ENCODE measurements at regions not wholly inside any gene's neighbourhood (a gene's known extent, or its start where the extent isn't known, plus 50 kb on each side); places are given as distances from the start of the nearest gene placed in this dataset.

DNA sequence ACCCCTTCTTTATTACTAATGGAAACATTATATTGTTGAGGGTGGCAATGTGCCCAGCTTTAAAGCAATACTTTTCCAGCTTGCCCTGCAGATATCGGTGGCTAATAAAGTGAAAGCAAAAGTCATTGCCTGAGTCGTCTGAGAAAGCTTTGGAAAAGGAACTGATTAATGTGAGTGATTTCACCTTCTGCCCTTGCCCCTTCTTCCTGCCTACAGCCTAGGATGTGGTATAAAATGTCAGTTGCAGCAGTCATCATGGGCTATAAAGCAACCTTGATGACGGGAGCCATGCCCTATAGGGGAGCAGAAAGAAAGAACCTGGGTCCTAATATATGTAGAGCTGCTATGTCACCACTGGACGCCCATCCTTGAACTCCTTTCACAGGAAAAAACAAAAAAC is 132.4 kb upstream of the USP9X start:
- TF ChIP-seq POLR2A (IDR thresholded peaks at IDR 0.05) (no peak), POLR2AphosphoS5 (IDR thresholded peaks at IDR 0.05) (no peak), EP300 (IDR thresholded peaks at IDR 0.05) (no peak)
- TF ChIP-seq, protein P1, sequence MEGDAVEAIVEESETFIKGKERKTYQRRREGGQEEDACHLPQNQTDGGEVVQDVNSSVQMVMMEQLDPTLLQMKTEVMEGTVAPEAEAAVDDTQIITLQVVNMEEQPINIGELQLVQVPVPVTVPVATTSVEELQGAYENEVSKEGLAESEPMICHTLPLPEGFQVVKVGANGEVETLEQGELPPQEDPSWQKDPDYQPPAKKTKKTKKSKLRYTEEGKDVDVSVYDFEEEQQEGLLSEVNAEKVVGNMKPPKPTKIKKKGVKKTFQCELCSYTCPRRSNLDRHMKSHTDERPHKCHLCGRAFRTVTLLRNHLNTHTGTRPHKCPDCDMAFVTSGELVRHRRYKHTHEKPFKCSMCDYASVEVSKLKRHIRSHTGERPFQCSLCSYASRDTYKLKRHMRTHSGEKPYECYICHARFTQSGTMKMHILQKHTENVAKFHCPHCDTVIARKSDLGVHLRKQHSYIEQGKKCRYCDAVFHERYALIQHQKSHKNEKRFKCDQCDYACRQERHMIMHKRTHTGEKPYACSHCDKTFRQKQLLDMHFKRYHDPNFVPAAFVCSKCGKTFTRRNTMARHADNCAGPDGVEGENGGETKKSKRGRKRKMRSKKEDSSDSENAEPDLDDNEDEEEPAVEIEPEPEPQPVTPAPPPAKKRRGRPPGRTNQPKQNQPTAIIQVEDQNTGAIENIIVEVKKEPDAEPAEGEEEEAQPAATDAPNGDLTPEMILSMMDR (IDR thresholded peaks at IDR 0.05), result no peak

Data from gastroesophageal sphincter (tissue), 3 donors.